Skin of body (tissue), 1 donor: ENCODE measurements at regions not wholly inside any gene's neighbourhood (a gene's known extent, or its start where the extent isn't known, plus 50 kb on each side); places are given as distances from the start of the nearest gene placed in this dataset.
"Not testable (repeated sequence)": the region's sequence is repeated elsewhere in the genome, so short reads cannot be mapped to it uniquely, and the experiment has no call there.

ENCODE experiments used
- DNase-seq: peaks from one replicate; lab custom pipeline; 2025; lab: John Stamatoyannopoulos, UW

DNA sequence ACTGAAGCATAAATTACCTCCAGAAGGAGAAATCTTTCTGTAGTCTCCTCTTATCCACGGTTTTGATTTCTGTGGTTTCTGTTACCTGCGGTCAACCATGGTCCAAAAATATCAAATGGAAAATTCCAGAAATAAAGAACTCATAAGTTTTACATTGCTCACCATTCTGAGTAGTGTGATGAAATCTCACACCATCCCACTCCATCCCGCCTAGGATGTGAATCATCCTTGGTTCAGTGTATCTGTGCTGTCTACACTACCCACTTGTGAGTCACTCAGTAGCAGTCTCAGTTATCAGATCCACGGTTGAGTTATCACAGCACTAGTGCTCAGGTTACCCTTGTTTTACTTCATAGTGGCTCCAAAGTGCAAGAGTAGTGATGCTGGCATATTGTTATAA, 371.2 kb downstream of the NFIB start:
- DNase-seq = no peak

DNA sequence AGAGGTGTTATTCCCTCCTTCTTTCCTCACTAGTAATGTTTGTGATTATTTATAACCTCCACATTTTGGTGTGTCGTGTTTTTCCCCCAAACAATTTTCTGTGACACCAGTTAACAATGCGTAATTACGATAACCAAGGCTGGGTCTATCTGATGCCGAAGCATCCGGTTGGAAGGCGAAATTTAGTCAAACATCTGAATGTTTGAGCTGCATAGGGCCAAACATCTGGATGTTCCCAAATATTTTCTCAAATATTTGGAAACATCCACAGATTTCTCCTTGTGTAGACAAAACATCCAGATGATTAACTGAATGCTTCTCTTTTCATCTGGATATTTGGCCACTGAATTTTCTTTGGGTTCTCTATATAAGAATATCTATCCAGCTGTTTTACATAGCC, 371.7 kb downstream of the NFIB start:
- peak; percentile 40 for DNase-seq

- peak; percentile 70 for DNase-seq
Measured at GRCh38 chr9:13941714-13942113, 372.2 kb downstream of the NFIB start.

- no peak for DNase-seq
Measured at GRCh38 chr9:13939701-13940490, 374.0 kb downstream of the NFIB start.

- peak; percentile 95 for DNase-seq
Measured at GRCh38 chr9:13939134-13939533, 374.8 kb downstream of the NFIB start.

DNA sequence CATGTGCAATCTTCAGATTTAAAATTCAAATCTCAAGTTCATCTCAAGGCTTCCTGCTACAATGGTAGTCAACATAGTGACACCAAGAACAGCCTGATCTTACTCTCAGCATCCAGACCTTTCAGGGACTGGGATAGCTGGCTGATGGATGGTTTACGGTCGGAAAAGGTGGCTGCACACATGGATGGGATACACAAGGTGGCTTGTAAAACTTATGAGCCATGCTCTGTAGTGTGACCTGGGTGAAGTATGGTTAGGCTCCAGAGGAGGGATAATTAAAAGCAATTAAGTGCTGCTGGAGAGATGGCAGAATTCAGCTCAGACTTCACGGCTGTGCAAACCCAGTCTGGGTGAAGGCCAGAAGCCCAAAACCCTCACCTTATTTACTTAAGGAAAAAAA, 379.5 kb downstream of the NFIB start:
- no peak for DNase-seq

- DNase-seq = no peak
Measured at GRCh38 chr9:13933268-13933656, 380.7 kb downstream of the NFIB start.

- DNase-seq = no peak
Measured at GRCh38 chr9:13932528-13933267, 381.2 kb downstream of the NFIB start.

- DNase-seq = peak; percentile 38
Measured at GRCh38 chr9:13929013-13929412, 384.9 kb downstream of the NFIB start.

- no peak for DNase-seq
Measured at GRCh38 chr9:13923381-13923780, 390.6 kb downstream of the NFIB start.

DNA sequence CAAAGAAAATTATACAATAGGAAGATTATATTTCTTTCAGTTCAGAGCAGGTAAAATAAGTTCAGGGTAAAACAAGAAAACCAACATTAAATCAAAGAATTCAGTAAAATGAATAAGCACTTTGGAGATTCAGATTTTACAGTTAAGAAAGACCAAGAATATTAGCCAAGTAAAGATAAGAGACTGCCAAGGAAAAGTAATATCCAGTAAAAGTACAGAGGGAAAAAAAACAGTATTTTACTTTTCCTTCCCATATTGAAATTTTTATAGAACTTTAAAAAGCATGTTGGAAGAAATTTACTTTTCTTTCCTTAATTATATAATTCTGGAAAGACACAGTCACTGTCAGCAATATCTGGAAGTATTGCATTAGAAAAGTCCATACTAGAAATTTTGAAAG, 393.4 kb downstream of the NFIB start:
- no peak for DNase-seq

DNA sequence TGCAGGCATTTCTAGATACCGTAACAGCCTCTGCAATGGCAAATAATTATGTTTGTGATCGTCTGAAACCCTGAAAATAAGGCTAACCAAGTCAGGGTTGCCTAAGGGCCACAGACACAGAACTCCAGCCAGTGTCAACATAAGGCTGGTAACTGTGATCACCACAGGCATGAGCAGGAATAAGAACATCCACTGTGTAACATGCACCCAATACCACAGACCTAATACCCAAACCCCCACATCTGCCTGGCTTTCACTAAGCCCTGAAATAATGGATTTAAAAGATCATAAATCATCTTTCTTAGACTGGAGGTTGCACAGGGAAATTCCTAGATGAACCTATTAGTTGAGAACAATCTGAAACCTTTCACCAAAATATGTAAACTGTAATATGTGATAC, 394.5 kb downstream of the NFIB start:
- DNase-seq = no peak

GRCh38 chr9:13917534-13917933, 396.4 kb downstream of the NFIB start:
- DNase-seq = no peak

GRCh38 chr9:13915591-13916301, 398.2 kb downstream of the NFIB start:
- no peak for DNase-seq

DNA sequence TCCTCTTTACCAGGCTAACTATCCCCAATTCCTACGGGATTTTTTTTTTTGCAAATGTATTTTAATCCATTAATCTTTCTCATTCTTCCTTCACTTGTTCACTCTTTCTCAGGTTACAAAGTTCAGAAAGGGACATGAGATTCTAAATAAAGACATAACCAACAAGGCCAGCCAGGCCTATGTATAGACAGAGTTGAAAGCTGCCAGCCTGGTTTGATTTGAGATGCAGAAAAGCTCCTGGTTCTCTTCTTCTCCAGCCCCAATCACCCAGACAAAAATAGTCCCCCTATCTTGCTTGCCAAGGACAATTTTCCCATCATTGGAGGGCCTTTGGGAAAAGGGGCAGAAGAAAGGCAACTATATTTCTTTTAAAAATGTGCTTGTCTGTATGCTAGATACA, 398.8 kb downstream of the NFIB start:
- DNase-seq = no peak

DNA sequence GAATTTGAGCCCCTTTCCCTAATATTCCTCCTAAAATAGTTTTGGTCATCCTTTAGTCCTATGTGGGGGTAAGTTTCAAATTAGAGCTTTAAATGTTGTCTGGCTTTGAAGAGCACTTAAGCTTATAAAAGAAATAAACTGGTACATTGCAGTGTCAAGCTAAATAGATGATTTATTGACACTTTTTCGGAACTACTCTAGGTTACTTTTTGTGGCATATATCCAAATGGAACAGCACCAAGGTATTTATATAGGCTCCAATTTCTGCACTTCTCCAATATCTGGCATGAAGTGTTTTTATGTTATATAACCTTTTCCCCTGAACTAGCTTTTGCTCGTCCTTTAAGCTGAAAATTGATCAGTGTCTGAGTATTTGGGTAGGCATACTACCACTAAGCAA, 402.5 kb downstream of the NFIB start:
- DNase-seq = no peak

- not testable (repeated sequence) for DNase-seq
Measured at GRCh38 chr9:13907842-13908241, 406.1 kb downstream of the NFIB start.

DNA sequence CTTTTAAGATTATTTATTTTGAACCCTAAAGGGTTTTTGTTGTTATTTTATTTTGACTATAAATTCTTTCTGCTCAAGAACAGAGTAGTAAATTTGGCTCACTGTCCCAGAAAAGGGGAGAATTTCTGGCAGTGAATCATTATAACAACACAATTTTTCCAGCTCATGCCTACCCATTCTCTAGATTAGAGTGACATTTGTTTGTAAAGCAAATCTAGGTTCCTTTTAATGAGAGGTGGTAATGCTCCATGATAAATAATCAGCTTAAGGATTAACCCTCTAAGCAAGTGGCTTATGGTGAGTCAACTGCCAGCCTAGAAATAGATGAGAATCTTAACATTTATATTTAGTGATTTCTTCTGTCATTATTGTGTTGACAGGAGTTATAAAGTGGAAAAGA, 409.2 kb downstream of the NFIB start:
- DNase-seq = no peak

DNA sequence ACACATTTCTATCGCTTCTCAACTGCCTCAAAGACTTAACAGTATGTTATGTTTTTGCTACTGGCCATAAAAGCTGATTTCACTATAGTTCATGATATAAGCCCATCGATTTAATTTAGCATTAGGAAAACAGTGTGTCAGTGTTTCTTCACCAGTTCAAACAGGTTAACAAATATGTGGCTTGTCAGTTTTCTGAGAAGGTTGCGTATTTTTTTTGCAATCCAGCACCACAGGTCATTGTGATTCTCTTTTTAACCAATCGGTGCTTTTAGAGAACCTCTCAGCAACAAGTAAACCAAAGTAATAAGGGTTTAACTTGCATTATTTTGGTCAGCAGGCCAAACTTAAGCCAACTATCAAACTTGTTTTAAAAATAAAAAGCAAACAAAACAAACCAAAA, 409.6 kb downstream of the NFIB start:
- no peak for DNase-seq

GRCh38 chr9:13902286-13903066, 411.5 kb downstream of the NFIB start:
- peak; percentile 11 for DNase-seq

DNA sequence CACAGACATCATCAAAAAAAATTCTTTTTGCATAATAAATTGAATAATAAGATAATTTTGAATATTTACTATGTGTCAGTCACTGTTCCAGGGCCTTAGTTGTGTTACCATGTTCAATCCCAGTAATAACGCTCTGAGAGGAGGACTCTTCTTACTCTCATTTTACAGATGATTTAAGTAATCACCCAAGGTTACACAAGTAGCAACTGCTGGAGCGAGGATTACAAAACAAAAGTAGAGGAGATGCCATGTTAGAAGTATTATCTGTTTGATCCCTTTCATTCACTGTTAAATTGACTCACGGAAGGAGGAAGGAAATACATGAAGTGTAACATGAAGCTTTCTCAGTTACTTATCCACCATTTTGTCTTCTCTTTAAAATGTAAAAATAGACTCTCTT, 412.8 kb downstream of the NFIB start:
- DNase-seq = no peak

DNA sequence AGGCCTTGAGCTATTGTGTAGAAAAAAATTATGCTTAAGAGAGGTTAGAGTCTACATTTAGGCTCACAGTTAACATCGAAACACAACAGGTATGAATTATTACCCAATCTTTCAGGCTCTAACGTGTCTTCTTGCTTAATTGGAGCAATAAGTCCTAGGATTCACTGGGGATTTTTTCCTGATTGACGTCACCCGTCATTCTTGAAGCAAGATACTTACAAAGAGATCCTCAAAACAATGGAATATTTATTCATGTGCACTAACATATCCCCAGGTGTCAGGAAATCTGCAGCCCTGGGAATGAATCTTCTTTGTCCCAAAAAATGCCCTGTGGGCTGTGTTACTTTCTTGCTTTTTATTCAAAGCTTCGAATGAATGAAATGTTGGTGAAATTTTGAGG, 413.5 kb downstream of the NFIB start:
- DNase-seq = peak; percentile 53
